Caco-2 (cell line): ENCODE measurements at regions not wholly inside any gene's neighbourhood (a gene's known extent, or its start where the extent isn't known, plus 50 kb on each side); places are given as distances from the start of the nearest gene placed in this dataset.

ENCODE experiments used
- BruUV-seq: library from RNA; stranded (reverse); fragments of 400-500 nt; replicated peaks from 2 replicates; lab custom pipeline; 2021; lab: Mats Ljungman, UMichigan
- CTCF ChIA-PET: fragments of 300-600 bp; sonication (Branson Sonifier 250); formaldehyde crosslinking; loops from one replicate; lab custom pipeline; 2022; ENCODE audit warnings: antibody characterized with exemption; lab: Charles Lee
- POLR2A ChIA-PET: fragments of 300-600 bp; sonication (Branson Sonifier 250); formaldehyde crosslinking; loops from one replicate; lab custom pipeline; 2022; ENCODE audit warnings: antibody characterized with exemption; lab: Charles Lee
- DNase-seq, 2 experiments: peaks; one replicate each; pipeline versions ENCODE4 v3.0.0 to v3.0.0-alpha.2; 2020 to 2022
- H3K27me3 ChIP-seq: replicated peaks from 2 replicates; pipeline ENCODE4 v1.6.0; 2011; ENCODE audit warnings: low read length; ENCODE audit not compliant: control insufficient read depth, insufficient read depth
- H3K36me3 ChIP-seq: 2 replicates; pipeline ENCODE4 v1.5.1; 2011; ENCODE audit warnings: low read length; ENCODE audit not compliant: control insufficient read depth, insufficient read depth
- H3K4me1 ChIP-seq: fragments of 250-450 bp; sonication (Bioruptor Pico); 2 replicates; pipeline ENCODE4 v1.5.1; 2020; ENCODE audit warnings: mild to moderate bottlenecking
- H3K4me3 ChIP-seq: 2 replicates; pipeline ENCODE4 v1.5.1; 2011; ENCODE audit warnings: low read depth, mild to moderate bottlenecking, control low read depth, low read length
- H3K9me3 ChIP-seq: fragments of 250-450 bp; sonication (Bioruptor Pico); 2 replicates; pipeline ENCODE4 v1.5.1; 2020; ENCODE audit warnings: mild to moderate bottlenecking, moderate library complexity
- H3K27ac Mint-ChIP-seq: one replicate; pipeline ENCODE4 v1.8.0; 2022; ENCODE audit warnings: mixed read lengths; ENCODE audit not compliant: unreplicated experiment
- H3K27me3 Mint-ChIP-seq: one replicate; pipeline ENCODE4 v1.8.0; 2022; ENCODE audit warnings: mixed read lengths; ENCODE audit not compliant: insufficient read depth, unreplicated experiment
- H3K36me3 Mint-ChIP-seq: one replicate; pipeline ENCODE4 v1.8.0; 2022; ENCODE audit warnings: mild to moderate bottlenecking, mixed read lengths; ENCODE audit not compliant: insufficient read depth, unreplicated experiment
- H3K4me1 Mint-ChIP-seq: one replicate; pipeline ENCODE4 v1.8.0; 2022; ENCODE audit warnings: low read depth, mixed read lengths; ENCODE audit not compliant: unreplicated experiment
- H3K4me3 Mint-ChIP-seq: one replicate; pipeline ENCODE4 v1.8.0; 2022; ENCODE audit warnings: mild to moderate bottlenecking, moderate library complexity, mixed read lengths; ENCODE audit not compliant: unreplicated experiment
- H3K9me3 Mint-ChIP-seq: one replicate; pipeline ENCODE4 v1.8.0; 2022; ENCODE audit warnings: mixed read lengths; ENCODE audit not compliant: unreplicated experiment
- CTCF ChIP-seq, 2 experiments: fragments of 200-600 bp in 1 of 2; IDR thresholded peaks; 1 replicate in 1 of 2; 2 replicates in 1 of 2; pipeline versions ENCODE4 v1.5.1 to v1.8.0; 2011 to 2022; ENCODE audit warnings: antibody characterized with exemption in 1 of 2, control low read depth in 1 of 2, inconsistent platforms in 1 of 2, low read depth in 1 of 2, low read length in 1 of 2, mild to moderate bottlenecking in 1 of 2, moderate library complexity in 1 of 2; ENCODE audit not compliant: insufficient read depth in 1 of 2, severe bottlenecking in 1 of 2, unreplicated experiment in 1 of 2
- intact Hi-C: fragments of 100-400 bp; cut with micrococcal nuclease; formaldehyde crosslinking; loops from one replicate; pipeline ENCODE4 v1.10.0; 2022; ENCODE audit not compliant: unreplicated experiment

- intact Hi-C loops: no loop called here
- Mint-ChIP-seq H3K4me1 (peaks cover 10% of the 10 kb centered on the region), H3K9me3 (no peaks in the 10 kb centered on the region), H3K27me3 (no peaks in the 10 kb centered on the region), H3K27ac (no peak overlapping the region), H3K36me3 (no peaks in the 10 kb centered on the region), H3K4me3 (no peak overlapping the region)
- Histone ChIP-seq H3K4me3 (no peak overlapping the region), H3K36me3 (no peaks in the 10 kb centered on the region), H3K4me1 (peaks cover 8% of the 10 kb centered on the region; the same call in 1 of the 2 replicates), H3K9me3 (no peaks in the 10 kb centered on the region), H3K27me3 (no peaks in the 10 kb centered on the region)
- TF ChIP-seq CTCF (IDR thresholded peaks at IDR 0.05; ENCODE audit: insufficient read depth in 1 of 2, low read depth in 1 of 2, low read length in 1 of 2, severe bottlenecking in 1 of 2, unreplicated experiment in 1 of 2): no peak
- BruUV-seq: no TSS peak
- ChIA-PET CTCF (no interaction called here), POLR2A (no interaction called here)
- DNase-seq: no peak
Measured at GRCh38 chr6:120947111-120947510, 387.2 kb downstream of the TBC1D32 start.

GRCh38 chr6:120945905-120946594 lies 388.2 kb downstream of the TBC1D32 start:
- intact Hi-C loops: no loop called here
- H3K9me3 Mint-ChIP-seq: no peaks in the 10 kb centered on the region
- no TSS peak for BruUV-seq
- no peak overlapping the region for H3K27ac Mint-ChIP-seq
- Histone ChIP-seq H3K36me3 (no peaks in the 10 kb centered on the region), H3K4me3 (no peak overlapping the region), H3K4me1 (no peaks in the 10 kb centered on the region), H3K27me3 (no peaks in the 10 kb centered on the region), H3K9me3 (no peaks in the 10 kb centered on the region)
- no peak for TF ChIP-seq CTCF (IDR thresholded peaks at IDR 0.05; ENCODE audit: insufficient read depth in 1 of 2, low read depth in 1 of 2, low read length in 1 of 2, severe bottlenecking in 1 of 2, unreplicated experiment in 1 of 2)
- ChIA-PET CTCF (no interaction called here), POLR2A (no interaction called here)
- H3K36me3 Mint-ChIP-seq: no peaks in the 10 kb centered on the region
- H3K27me3 Mint-ChIP-seq: no peaks in the 10 kb centered on the region
- peaks cover 2% of the 10 kb centered on the region for H3K4me1 Mint-ChIP-seq
- no peak for DNase-seq
- no peak overlapping the region for H3K4me3 Mint-ChIP-seq

GRCh38 chr6:120938876-120939472 lies 395.3 kb downstream of the TBC1D32 start:
- intact Hi-C loops: no loop called here
- no peaks in the 10 kb centered on the region for H3K27me3 Mint-ChIP-seq
- no peak overlapping the region for H3K4me3 Mint-ChIP-seq
- H3K4me1 Mint-ChIP-seq: peaks cover 4% of the 10 kb centered on the region
- Histone ChIP-seq H3K9me3 (no peaks in the 10 kb centered on the region), H3K4me3 (no peak overlapping the region), H3K27me3 (no peaks in the 10 kb centered on the region), H3K36me3 (no peaks in the 10 kb centered on the region), H3K4me1 (no peaks in the 10 kb centered on the region)
- no peak for DNase-seq
- ChIA-PET CTCF (no interaction called here), POLR2A (no interaction called here)
- no peaks in the 10 kb centered on the region for H3K36me3 Mint-ChIP-seq
- BruUV-seq: no TSS peak
- H3K9me3 Mint-ChIP-seq: no peaks in the 10 kb centered on the region
- TF ChIP-seq CTCF (IDR thresholded peaks at IDR 0.05; ENCODE audit: insufficient read depth in 1 of 2, low read depth in 1 of 2, low read length in 1 of 2, severe bottlenecking in 1 of 2, unreplicated experiment in 1 of 2): no peak
- no peak overlapping the region for H3K27ac Mint-ChIP-seq
